DMS153 (cell line): ENCODE measurements at regions not wholly inside any gene's neighbourhood (a gene's known extent, or its start where the extent isn't known, plus 50 kb on each side); places are given as distances from the start of the nearest gene placed in this dataset.

ENCODE experiments used
- DNase-seq: peaks from one replicate; lab custom pipeline; 2025; lab: John Stamatoyannopoulos, UW

- DNase-seq = peak; percentile 35
Measured at GRCh38 chr20:39264506-39265172, 302.5 kb downstream of the DHX35 start.

- DNase-seq = no peak
Measured at GRCh38 chr20:39263076-39263475, 300.9 kb downstream of the DHX35 start.

- DNase-seq = no peak
Measured at GRCh38 chr20:39259808-39260207, 297.7 kb downstream of the DHX35 start.

- DNase-seq = no peak
Measured at GRCh38 chr20:39259010-39259803, 297.1 kb downstream of the DHX35 start.

- DNase-seq = no peak
Measured at GRCh38 chr20:39258253-39258652, 296.1 kb downstream of the DHX35 start.

- no peak for DNase-seq
Measured at GRCh38 chr20:39253051-39253755, 291.1 kb downstream of the DHX35 start.

GRCh38 chr20:39252035-39252434 is 289.9 kb downstream of the DHX35 start:
- DNase-seq = no peak

- no peak for DNase-seq
Measured at GRCh38 chr20:39249798-39250197, 287.7 kb downstream of the DHX35 start.

GRCh38 chr20:39248862-39249485 is 286.8 kb downstream of the DHX35 start:
- no peak for DNase-seq

GRCh38 chr20:39248171-39248861 is 286.2 kb downstream of the DHX35 start:
- no peak for DNase-seq

- no peak for DNase-seq
Measured at GRCh38 chr20:39246436-39246835, 284.3 kb downstream of the DHX35 start.

GRCh38 chr20:39245685-39246311 is 283.7 kb downstream of the DHX35 start:
- DNase-seq = no peak

- DNase-seq = no peak
Measured at GRCh38 chr20:39243962-39244361, 281.8 kb downstream of the DHX35 start.

GRCh38 chr20:39242614-39243013 is 280.5 kb downstream of the DHX35 start:
- no peak for DNase-seq

GRCh38 chr20:39234520-39235095 is 272.5 kb downstream of the DHX35 start:
- no peak for DNase-seq

GRCh38 chr20:39233755-39234154 is 271.6 kb downstream of the DHX35 start:
- no peak for DNase-seq

GRCh38 chr20:39227416-39227815 is 265.3 kb downstream of the DHX35 start:
- DNase-seq = no peak

- DNase-seq = no peak
Measured at GRCh38 chr20:39225978-39226377, 263.8 kb downstream of the DHX35 start.

GRCh38 chr20:39225536-39225935 is 263.4 kb downstream of the DHX35 start:
- DNase-seq = no peak

GRCh38 chr20:39222101-39222500 is 260.0 kb downstream of the DHX35 start:
- no peak for DNase-seq

- DNase-seq = no peak
Measured at GRCh38 chr20:39216195-39216594, 254.1 kb downstream of the DHX35 start.
